WI38 (cell line): ENCODE measurements at regions not wholly inside any gene's neighbourhood (a gene's known extent, or its start where the extent isn't known, plus 50 kb on each side); places are given as distances from the start of the nearest gene placed in this dataset.

Experiments
- H3K4me3 ChIP-seq: 2 replicates; pipeline ENCODE4 v1.5.1; 2011; ENCODE audit warnings: low read depth, mild to moderate bottlenecking, control low read depth, low read length
- TF ChIP-seq, protein P1 (sequence below): IDR thresholded peaks from 2 replicates; pipeline ENCODE4 v1.5.1; 2012; ENCODE audit warnings: low read depth, mild to moderate bottlenecking, control low read depth, low read length

DNA sequence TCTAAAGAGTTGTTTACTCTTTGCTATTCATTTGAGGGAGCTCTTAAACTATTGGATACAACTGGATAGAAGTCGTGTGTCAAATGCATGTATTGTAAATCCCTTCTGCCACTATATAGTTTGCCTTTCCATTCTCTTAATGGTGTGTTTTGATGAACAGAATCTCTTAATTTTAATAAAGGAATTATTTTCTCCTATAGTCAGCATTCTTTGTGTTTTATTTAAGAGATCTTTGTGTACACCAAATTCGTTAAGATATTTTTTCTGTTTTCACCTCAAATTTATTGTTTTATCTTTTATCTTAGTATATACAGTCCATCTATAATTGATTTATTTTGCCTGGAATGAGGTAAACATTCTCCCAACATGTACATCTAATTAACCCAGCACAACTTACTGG, 551.5 kb upstream of the AGTR1 start:
- TF ChIP-seq, protein P1, sequence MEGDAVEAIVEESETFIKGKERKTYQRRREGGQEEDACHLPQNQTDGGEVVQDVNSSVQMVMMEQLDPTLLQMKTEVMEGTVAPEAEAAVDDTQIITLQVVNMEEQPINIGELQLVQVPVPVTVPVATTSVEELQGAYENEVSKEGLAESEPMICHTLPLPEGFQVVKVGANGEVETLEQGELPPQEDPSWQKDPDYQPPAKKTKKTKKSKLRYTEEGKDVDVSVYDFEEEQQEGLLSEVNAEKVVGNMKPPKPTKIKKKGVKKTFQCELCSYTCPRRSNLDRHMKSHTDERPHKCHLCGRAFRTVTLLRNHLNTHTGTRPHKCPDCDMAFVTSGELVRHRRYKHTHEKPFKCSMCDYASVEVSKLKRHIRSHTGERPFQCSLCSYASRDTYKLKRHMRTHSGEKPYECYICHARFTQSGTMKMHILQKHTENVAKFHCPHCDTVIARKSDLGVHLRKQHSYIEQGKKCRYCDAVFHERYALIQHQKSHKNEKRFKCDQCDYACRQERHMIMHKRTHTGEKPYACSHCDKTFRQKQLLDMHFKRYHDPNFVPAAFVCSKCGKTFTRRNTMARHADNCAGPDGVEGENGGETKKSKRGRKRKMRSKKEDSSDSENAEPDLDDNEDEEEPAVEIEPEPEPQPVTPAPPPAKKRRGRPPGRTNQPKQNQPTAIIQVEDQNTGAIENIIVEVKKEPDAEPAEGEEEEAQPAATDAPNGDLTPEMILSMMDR: no peak
- H3K4me3 ChIP-seq: no peak overlapping the region

DNA sequence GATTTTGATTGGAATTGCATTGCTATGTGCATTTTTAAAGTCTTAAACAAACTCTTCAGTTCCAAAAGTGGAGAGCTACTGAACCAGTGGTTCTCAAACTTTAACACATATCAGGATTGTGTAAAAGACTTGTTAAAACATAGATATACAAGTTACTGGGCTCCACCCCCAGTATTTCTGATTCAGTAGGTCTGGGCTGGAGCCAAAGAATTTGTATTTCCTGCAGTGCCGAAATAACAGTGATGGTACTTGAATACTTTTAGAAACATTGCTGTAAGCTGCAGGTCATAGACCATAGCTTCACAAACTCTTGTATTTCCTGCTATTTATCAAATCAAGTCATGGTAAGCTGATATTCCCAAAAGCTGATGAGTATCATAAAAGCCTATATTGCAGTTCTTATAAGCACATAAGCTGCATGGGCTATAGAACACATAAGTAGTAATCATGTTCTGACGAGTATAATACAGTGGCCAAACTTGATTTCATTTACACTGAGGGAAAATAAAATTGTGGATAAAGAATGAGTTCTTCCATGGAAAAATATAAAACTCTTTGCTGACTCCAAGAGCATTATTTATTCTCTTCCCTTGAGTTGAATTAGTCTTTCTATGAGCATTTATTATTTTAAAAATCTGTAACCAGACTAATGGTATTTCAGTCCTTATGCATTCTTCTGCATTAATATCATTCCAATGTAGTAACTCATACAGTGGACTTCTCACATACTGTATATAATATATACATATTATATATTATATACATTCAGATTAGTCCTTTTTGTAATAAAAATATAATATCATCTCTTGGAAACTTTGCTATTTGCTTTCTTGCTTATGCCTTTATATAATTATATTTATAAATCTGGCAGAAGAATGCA, 550.5 kb upstream of the AGTR1 start:
- TF ChIP-seq, protein P1: no peak
- H3K4me3 ChIP-seq: no peak overlapping the region

DNA sequence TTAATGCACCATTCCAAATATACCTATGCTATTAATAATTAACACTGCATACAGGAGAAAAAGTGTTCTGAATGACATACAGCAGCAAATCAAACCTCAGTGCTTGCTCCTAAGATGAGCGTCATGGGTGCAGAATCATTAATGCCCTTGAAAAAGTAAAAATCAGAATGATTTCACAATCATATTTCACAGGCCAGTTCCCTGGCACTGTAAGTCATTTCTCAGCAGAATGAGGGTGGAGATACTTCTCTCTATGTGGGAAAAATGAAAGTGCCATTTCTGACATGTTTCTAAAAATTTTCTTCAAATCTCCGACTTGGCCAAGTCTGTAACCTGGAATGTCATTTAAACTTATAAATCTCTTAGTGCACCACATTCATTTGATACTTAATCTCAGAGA, 549.8 kb upstream of the AGTR1 start:
- TF ChIP-seq, protein P1: no peak
- H3K4me3 ChIP-seq: no peak overlapping the region

DNA sequence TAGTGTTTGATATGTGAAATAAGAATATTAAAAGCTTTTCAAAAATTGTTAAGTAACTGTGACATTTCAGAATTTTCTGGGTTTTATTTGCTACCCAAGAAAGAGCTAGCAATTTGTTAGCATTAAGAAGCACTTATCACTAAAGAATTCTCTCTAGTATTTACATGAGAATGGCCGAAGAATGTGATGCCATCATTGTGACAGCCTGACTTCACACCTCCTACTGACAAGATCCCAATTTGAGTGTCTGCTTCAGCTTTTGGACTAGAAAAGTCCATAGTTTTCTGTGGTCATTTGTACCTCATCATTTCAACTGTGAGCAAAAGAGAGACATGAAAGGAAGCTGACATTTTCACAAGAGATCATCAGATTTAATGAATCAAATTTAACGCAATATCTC, 548.1 kb upstream of the AGTR1 start:
- TF ChIP-seq, protein P1: no peak
- H3K4me3 ChIP-seq: no peak overlapping the region

DNA sequence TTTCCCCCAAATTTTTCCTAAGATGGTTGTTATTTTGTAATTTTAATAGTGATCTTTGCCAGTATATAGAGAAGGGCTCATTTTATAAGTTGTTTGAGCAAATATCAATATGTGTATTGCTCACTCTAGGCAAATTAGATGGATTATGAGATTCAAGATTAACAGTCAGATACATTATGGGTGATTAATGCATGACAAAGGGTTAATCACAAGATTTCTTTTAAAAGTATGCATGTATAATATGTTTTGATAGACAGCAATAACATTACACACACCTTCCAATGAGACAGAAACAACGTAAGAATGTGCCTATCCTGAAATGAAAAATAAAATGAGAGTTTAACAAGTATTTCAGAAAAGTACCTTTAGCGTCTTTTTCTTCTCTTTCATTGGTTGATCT, 547.6 kb upstream of the AGTR1 start:
- TF ChIP-seq, protein P1: no peak

DNA sequence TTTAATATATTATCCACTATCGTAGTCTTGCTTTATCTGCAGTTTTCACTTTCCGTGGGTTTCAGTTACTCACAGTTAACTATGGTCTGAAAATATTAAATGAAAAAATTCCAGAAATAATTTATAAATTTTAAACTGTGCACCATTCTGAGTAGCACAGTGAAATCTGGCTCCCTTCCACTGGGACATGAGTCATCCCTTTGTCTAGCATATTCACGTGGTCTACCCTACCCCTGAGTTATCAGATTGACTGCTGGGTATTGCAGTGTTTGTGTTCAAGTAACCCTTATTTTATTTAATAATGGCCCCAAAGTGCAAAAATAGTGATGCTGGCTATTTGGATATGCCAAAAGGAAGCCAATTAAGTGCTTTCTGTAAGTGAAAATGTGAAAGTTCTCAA, 539.5 kb upstream of the AGTR1 start:
- TF ChIP-seq, protein P1: no peak
- no peak overlapping the region for H3K4me3 ChIP-seq

More for the DNA sequence above, 547.6 kb upstream of the AGTR1 start:
- H3K4me3 ChIP-seq: no peak overlapping the region

DNA sequence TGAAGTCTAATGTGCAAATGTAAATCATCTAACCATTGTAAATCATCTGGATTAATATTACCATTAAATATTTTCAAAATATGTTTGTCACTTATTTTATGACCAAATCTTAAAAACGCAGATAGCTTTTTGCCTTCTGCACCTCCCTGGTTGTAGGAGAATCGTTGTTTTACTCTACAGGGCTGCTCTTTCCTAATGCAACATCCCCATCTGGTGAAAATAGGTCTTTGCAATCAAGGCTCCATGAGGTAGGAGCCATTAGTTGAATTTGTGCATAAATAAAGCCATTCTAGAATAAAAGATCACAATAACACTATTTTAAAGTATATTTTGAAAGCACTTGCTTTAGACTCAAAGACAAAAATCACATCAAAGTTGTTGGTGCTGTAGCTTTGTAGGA, 535.6 kb upstream of the AGTR1 start:
- H3K4me3 ChIP-seq: no peak overlapping the region
- TF ChIP-seq, protein P1: no peak
